ENCODE measurements at regions not wholly inside any gene's neighbourhood (a gene's known extent, or its start where the extent isn't known, plus 50 kb on each side); places are given as distances from the start of the nearest gene placed in this dataset.

DNA sequence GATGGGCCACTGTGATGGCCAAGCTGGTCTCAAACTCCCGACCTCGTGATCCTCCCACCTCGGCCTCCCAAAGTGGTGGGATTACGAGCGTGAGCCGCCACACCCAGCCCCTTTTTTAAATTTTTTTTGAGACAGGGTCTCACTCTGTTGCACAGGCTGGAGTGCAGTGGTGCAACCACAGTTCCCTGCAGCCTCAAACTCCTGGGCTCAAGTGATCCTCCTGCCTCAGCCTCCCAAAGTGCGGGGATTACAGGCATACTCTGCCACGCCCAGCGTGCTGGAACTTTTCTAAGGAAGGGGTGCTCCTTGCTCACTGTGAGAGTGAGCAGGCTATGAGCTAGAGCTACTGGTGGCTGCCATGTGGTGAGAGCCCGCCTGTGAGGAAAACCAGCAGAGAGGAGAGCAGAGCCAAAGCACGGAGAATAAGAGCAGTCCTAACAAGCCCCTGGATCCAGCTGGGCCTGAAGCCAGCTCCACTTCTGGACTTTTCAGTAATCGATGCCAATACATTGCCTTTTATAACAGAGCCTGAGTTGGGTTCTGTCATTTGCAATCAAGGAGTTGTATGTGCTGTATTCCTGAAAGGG is 75.5 kb upstream of the UNC5A start:
- no peak for DNase-seq

DNA sequence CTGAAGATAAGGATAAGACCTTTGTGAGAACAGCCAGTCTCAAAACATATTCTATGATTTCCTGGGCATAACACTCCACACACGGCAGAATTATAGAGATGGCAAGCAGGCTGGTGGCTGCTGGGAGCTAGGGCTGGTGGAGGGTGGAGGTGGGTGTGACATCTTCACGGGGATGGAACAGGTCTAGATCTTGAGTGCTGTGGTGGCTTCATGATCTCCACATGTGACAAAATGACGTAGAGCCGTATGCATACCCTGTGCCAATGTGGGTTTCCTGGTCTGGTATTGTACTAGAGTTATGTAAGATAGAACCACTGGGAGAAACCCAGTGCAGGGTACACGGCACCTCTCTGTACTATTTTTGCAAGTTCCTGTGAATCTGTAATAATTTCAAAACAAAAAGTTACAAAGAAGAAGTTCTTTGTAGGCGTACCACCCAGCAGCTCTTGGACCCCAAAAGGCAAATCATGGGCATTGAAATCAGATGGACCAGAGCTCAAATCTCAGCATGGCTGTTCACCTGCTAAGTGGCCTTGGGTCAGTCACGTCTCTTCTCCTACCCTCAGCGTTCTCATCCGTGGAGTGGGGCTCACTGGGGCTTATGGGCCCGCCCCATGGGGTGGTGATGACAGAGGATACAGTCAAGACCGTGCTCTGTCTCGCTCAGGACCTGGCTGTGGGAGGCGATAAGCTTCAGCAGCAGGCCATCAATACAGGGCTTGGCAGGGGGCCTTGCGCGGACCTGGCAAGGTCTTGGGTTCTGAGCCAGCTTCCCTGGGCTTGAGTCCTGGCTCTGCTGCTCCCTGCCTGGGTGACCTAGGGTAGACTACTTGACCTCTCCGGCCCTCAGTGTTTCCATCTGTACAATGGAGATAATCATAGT is 74.7 kb upstream of the UNC5A start:
- DNase-seq, result no peak

DNA sequence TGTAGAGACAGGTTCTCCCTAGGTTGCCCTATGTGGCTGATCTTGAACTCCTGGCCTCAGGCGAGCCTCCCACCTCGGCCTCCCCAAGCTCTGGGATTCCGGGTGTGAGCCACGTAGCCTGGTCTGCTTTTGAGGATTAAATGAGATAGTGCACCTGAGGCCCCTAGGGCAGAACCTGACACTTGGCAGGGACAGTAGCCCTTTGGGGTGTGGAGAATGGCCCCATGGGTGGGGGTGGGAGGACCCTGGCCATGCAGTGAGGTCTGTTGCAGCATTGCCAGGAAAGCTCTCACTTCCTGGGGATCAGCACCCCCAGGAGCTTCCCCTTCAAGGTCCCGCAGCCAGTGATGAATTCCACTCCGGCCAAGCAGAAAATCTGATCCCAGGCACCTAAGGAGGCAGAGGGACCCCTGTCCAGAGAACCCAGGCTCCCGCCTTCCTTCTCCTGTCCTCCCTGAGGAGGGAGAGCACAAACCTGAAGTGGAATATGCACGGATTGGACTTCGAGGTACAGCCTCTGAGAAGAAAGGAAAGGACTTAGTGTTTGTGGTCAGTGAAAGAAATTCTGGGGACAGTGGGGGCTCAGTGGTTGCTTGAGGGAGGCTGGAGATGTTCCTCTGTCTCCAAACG is 73.9 kb upstream of the UNC5A start:
- no peak for DNase-seq

DNA sequence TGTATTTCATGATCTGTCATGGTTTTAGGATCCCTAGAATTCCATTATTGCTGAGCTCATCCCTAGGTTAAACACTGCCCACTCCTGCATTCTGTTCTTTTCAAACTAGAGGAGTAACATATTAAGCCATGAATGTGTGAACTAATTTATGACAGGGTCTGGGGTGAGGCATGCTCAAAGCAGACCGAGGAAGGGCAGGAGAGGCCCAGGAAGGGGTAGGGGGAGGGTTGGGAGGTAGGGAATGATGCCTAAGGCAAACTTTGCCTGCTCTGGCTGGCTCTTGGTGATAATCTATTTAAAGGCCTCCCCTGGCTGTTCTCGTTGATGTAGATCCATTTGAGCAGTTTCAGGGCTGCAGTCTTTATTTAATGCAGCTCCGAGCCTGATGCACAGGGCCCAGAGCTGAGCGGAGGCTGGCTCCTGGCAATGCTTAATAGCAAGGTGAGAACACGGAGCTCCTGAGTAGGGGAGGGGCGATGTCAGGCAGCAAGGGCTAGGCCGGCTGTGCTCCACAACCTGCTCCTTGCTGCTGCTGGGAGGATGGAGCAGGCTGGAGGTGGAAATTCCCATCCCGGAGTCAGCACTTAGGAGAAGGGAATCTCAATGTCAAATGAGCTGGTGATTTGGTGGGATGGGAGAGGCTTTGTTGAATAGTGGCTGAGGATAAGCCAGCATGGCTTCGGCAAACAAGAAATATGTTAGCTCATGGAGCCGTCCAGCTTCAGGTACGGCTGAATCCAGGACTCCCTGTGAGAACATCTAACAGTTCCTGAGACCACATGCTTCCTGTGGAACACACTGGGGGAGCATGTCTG is 73.2 kb upstream of the UNC5A start:
- no peak for DNase-seq

DNA sequence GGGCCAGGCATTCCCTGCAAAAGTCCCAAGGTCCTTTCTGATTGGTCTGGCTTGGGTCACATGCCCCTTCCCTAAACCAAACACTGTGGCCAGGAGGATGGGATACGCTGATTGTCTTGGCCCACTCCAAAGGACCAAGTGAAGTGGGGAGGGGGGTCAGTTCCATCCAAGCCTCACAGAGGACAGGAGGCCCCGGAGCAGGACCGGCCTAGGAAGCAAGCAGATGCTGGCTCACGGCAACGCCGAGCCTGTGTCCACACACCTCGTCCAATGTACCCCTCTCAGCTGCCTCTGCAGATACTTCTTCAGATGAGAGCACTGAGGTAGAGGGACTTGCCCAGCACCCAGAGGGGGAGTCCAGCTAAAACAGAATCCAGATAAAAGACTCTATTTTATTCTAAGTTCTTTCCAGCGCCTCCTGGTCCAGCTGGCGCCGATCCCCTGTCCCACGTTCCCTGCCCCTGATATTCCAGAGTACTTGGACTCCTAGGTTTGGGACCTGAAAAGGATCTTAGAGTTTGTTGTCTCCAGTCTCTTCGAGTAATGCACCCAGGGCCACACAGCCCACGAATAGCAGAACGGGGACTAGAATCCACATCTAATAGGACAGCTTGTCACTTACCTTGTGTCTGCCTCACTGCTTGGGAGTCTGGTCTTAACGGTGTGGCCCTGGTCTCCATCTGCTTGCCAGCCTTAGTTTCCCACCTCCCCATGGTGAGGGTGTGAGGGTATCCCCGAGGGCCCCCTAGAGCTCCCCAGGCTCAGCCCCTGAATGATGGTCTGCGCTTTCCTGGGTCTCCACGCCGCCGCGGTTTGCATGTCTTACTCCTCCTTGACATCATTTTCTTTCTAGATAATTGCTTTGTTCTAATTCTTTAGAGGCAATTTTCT is 72.4 kb upstream of the UNC5A start:
- no peak for DNase-seq

DNA sequence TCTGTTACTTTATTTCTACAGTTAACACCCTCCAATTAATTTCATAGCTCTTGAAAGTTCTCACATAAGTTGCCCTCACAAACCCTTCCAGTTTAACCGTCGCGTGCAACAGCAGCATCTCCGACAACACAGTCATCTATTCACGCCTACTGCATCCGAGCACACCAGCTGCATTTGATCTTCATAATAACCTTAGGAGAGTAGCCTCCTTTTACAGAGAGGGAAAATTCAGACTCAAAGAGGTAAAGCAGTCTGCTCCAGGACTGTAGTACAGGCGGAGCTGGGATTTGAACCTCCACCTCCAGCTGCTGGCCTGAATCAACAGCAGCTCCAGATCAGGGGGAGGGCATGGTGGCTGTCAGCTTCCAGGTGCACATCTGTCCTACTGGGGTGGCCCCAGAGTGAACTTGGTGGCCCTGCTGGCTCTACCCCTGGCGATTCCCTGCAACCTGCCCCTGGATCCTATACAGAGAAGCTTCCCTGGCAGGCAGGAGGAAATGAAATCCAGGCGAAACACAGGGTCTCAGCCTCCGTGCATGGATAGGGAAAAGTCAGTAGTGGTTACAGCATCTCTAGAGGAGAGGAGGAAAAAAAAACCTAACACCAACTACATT is 71.6 kb upstream of the UNC5A start:
- no peak for DNase-seq

DNA sequence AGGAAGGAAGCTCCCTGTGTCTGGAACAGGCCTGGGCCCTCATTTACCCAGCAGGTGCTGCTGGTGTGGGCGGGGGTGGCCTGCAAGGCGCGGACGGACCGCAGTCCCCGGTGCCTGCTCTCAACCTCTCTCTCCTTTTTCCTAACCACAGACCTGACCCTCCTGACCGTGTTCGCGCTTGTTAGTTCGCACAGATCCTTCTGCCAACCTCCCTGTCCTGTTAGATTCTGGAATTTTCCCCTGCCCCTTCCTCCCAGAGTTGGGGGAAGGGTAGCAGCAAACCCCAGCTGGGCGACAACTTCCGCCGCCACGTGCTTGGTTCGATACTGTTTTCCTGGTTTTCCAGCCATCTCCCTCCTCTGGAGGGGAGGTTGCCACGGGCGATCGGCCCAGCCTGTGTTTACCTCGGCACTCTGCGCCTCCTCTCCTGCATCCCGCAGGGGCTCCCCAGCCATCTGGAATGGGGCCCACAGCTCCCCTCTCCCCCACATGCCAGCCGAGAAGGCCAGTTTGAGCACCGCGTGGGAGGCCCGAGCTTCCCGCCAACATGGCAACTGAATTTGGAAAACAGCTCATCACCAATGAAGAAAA is 70.8 kb upstream of the UNC5A start:
- no peak for DNase-seq

DNA sequence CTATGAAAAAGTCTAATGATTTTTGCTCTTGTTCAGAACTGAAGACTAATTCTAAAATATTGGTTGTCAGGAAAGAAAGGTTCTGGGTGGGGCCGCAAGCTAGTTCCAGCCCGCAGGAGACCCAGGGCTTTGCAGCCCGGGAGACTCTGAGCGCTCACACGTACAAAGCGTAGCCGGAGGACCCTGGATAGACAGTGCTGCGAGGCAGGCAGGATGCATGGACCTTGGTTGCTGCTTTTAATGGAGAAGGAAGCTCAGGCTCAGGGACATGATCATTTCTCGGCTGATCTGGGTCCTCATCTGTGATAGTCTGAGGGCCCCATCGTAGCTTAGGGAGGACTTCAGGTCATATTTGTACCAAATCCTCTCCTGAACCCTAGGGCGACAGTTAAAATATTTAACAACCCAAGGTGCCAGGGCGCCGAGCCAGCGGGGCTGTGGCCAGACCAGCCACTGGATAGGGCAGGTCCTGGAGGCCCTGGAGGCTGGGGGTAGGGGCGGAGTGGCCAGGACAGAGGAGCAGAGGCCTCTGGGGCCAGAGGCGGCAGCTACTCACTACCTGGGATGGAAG is 70.1 kb upstream of the UNC5A start:
- no peak for DNase-seq

DNA sequence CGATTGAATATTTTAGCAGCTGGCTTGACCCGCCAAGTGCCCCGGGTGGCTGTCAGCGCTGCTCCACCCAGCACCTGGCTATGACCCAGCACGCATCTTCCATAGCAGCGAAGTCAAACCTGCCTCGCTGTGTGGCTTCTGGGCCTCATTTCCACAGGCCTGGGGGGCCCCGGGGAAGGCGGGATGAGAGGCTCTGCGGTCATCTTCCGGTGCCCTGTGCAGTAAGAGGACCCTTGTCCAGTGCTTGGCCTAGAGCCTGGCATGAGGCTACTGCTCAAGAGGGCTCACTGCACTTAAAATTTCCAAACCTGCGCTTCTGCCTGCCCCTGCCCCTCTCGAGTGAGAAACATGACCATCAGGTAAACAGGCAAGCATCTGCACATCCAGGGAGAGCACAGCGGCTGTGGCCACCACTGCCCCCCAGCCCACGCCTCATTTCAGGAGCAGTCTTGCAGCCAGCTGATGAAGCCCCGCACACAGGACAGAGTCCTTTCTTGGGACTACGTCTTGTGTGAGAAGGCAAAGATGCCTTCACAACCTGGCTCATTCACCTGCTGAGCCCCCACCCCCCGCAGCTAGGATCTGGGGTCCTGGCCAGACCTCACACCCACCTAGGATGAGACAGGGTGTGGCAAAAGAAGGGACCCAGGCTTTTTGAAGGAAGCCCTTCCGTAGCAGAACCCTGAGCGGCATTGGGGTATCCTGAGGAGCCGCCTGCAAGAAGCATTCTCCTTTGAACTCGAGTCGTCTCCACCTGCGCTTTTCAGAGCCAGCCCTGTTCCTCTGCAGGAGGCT is 69.5 kb upstream of the UNC5A start:
- no peak for DNase-seq

DNA sequence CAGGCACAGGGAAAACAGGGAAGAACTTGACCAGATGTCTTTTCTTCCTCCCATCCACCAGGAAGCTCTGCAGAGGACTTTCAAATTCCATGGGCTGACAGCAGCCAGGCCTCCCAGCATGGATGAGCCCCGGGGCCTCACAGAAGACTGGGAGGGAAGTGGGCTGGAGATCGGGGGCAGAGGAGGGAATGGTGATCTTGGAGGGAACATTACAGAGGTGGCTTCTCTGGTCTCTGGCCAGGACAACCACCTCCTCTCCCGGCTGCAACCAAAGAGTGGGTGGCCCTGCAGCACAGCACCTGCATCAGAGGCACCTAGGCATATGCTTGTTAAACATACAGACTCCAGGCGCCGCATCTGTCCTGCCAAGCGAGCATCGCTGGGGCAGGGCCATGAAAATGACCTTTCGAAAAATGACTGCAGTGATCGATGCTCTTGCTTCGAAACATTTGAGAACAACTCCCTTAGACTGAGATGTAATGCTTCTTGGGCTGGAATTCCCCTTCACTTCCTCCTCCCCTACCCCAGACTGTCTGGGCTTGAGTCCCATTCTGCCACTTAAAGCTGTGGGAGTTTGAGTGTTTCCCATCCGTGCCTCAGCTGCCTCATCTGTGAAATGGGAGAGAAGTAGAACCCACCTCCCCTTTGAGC is 68.7 kb upstream of the UNC5A start:
- DNase-seq, result no peak

DNA sequence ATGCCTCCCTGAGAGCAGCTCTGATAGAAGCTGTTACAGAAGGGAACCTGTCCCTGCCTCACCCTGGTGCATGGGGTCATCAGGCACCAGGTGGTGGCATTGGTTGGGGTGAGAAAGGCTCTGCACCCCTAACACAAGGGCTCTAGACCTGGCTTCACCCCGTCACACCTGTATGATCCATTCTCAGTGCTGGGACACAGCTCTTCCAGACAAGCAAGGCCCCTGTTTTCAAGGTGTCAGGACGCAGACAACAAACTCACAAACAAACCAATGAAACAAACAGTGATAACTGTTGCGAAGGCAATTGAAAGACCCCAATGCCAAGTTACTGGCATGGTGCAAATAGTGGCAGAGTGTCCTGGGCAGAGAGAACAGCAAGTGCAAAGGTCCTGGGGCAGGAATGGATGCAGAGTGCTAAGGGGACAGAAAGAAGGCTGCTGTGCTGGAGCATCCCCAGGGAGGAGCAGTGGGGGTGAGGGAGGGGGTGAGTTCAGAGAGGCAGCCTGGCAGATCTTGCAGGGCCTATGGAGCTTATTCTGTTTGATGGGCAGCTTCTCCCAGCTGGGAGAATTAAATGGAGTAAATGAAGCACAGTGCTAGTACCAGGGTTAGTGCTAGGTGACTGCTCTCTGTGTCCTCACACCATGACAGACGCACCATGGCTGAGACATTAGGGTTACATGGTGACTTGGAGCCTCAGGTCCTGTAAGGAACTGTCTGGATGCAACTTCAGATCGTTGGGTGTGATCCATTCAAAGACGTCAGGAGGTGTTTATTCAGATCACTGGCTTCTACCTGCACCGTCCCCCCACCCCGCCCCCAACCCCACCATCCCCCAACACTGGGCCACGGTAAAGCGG is 67.9 kb upstream of the UNC5A start:
- DNase-seq, result no peak

DNA sequence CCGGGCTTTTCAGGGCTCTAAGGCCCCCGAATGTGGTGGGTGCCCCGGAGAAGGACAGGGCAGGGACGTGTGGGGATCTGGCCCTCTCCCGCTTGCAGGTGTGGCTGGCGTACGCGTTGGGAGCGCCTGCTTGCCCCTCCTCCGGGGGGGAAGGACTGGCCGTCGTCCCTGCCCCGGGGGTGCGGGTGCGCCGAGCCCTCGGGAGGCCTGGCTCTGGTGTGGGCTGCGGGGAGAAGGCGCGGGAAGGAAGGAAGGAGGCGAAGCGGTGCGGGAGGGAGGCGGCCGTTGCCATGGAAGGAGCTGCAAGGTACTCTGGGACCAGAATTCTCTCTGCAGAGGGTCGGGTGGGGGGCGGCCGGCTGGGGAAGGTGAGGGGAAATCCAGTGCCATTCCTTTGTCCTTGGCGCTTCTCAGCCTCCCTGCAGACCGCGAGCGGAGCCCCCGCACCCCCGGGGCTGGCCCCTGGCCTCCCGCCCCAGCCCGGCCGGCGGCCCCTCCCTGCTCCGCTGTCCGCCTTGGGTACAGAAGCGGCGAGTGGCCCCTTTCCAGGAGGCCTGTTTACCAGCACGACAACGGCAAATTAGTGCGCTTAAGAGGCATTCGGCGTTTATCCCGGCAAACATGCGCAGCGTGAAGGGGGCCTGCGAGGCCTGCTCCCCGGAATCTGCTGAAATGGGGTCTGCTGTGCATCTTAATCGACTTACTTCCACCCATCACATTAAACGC is 67.1 kb upstream of the UNC5A start:
- DNase-seq, result no peak

DNA sequence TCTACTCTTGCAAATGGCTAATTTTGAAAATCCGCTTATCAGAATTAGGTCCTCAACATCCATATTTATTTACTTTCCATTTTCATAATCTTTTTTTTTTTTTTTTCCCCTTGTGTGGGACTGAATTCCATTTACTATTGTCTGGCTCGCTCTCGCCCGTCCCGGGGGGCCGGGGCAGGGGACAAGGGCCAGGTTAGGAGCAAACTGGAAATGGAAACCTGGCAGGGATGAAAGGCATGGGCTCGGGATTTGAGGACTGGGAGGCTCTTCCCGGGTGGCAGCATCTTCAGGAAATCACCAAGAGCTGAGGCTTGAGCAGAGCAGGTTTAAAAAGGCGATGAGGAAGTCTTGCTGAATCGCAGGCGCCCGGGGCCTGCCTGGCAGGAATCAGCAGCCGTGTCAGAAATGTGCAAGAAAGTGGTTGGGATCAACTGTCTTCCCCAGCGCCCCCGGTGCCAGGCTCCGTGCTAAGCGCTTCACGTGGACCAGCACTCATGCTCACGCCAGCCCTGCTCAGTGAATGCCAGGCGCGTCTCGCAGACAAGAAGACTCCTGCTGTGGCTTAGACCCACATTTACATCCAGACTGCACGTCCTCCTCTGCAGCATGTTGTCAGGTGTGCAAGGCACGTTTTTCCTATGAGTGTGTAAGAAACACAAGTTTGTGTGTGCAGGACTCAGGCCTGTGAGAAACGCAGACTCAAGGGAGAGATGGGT is 66.3 kb upstream of the UNC5A start:
- no peak for DNase-seq

DNA sequence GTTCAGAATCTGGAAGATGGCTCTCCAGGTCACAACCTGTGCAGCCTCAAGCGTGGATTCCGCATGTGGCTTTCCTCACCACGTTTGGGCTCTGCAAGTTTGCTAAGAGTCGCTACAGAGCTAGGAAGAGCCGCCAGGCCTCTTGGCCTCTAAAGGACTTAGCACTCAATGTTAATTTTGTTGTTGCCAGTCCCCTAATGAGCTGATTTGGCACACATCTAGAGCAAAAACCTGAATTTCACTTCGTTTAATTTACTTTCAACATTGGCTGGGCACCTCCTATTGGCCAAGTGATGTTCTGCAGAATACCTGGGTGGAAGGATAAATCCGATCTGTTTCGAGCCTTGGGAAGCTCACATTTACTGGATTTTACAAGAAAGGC is 65.8 kb upstream of the UNC5A start:
- no peak for DNase-seq

DNA sequence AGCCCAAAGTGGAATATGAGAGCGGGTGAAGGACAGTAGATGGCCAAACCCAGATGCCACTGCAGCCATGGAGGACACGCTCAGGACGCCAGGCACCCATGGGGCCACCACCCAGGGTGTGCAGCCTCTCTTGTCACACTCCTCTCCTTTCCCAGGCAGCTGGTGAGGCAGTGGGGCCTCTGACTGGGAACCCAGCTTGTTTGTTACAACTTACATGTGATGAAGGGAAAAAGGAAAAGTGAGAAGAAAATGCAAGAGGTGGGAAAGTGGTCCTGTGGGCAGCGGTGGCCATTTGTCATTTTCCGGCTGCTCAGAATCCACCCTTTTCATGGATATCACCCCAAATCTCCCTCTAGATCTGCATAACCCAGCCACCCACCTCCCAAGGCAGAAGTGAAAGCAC is 62.7 kb upstream of the UNC5A start:
- no peak for DNase-seq

DNA sequence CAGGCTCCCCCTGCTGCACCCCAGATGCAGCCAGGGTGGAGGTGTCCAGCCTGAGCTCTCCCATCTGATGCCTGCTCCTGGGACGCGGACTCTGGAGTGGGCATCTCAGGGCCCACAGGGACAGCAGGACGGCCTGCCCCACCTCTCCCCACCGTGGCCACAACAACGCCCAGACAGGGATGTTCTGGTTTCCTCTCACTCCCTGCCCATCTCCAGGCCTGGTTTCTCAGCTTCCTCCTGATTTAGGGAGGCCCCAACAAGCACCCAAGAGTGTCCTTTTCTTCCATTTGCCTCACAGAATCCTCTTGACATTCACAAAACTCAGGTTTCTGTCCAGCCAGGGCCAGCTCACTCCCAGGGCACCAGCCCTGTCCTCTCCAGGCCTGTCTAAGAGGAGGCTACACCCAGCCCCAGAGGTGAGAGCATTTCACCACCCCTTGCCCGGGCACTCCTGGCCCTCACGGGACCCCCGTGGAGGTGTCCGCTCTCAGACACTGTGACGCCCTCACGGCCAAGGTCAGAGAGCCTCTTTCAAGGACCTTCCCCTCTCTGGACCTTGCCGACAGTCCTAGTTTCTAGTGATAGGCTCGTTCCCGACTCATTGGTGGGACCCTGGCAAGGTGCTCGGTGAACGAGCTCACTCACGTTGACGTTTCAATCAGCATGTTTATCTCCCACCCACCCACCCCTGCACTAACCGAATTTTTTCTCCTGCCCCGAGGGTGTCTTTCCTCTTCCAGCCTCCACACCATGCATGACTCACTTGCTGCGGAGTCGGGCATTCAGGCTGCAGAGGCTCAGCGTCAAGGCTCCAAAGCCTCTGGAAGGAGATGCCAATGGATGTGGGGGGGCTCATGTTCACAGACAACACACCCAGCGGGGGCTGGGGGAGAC is 62.0 kb upstream of the UNC5A start:
- no peak for DNase-seq

All from CD4-positive, alpha-beta T cell treated with Interleukin-6 for 4 hours (primary cell).